B cell (primary cell): ENCODE measurements at regions not wholly inside any gene's neighbourhood (a gene's known extent, or its start where the extent isn't known, plus 50 kb on each side); places are given as distances from the start of the nearest gene placed in this dataset.

Experiments
- ATAC-seq: fragments of 200-7000 bp; cut with Tn5 transposase; one replicate; pipeline ENCODE4 v1.10.0; 2021; ENCODE audit warnings: low read depth, mild to moderate bottlenecking, moderate number of reproducible peaks, moderate library complexity
- CTCF ChIA-PET: fragments of 350-600 bp; sonication (Branson Sonifier 250); formaldehyde crosslinking; loops from one replicate; lab custom pipeline; 2021; ENCODE audit warnings: antibody characterized with exemption, inconsistent platforms; lab: Charles Lee
- POLR2A ChIA-PET: fragments of 350-600 bp; sonication (Branson Sonifier 250); formaldehyde crosslinking; loops from one replicate; lab custom pipeline; 2021; ENCODE audit warnings: antibody characterized with exemption; lab: Charles Lee
- DNase-seq: peaks from one replicate; pipeline ENCODE4 v3.0.0; 2013
- H2AFZ ChIP-seq: 2 replicates; pipeline ENCODE4 v1.6.1; 2012; ENCODE audit warnings: mild to moderate bottlenecking, low read depth, low read length; ENCODE audit not compliant: insufficient read depth, poor library complexity, severe bottlenecking
- H3K27ac ChIP-seq, 2 donors: 1 replicate in 1 of 2; 2 replicates in 1 of 2; pipeline ENCODE4 v1.5.1; 2012 to 2013; ENCODE audit warnings: low read length in 2 of 2, mild to moderate bottlenecking in 2 of 2, moderate library complexity in 1 of 2
- H3K27me3 ChIP-seq, 4 experiments: fragments of 200-600 bp in 1 of 4; sonication (generic) in 1 of 4; replicated peaks in 1 of 4; 1 replicate in 2 of 4; 2 replicates in 2 of 4; pipeline versions ENCODE4 v1.6.1 to v1.7.0; 2013 to 2016; ENCODE audit warnings: low read length in 3 of 4, mild to moderate bottlenecking in 2 of 4, mixed read lengths in 1 of 4, moderate library complexity in 1 of 4; ENCODE audit not compliant: insufficient read depth in 4 of 4, control insufficient read depth in 3 of 4; ENCODE audit errors: control extremely low read depth in 1 of 4
- H3K36me3 ChIP-seq, 2 experiments: replicated peaks in 1 of 2; 1 replicate in 1 of 2; 2 replicates in 1 of 2; pipeline versions ENCODE4 v1.6.1 to v1.7.1; 2013; ENCODE audit warnings: low read length in 1 of 2; ENCODE audit not compliant: insufficient read depth in 2 of 2, control insufficient read depth in 1 of 2; ENCODE audit errors: control extremely low read depth in 1 of 2, extremely low read depth in 1 of 2
- H3K4me1 ChIP-seq, 2 donors: fragments of 200-600 bp in 1 of 2; sonication (generic) in 1 of 2; 1 replicate in 1 of 2; 2 replicates in 1 of 2; pipeline versions ENCODE4 v1.5.1 to v1.6.1; 2013 to 2017; ENCODE audit warnings: low read length in 2 of 2; ENCODE audit not compliant: control insufficient read depth in 2 of 2, insufficient read depth in 2 of 2
- H3K4me2 ChIP-seq: replicated peaks from 2 replicates; pipeline ENCODE3; 2012; ENCODE audit warnings: mild to moderate bottlenecking, low read depth, low read length; ENCODE audit not compliant: poor library complexity, severe bottlenecking
- H3K4me3 ChIP-seq, 5 experiments: fragments of 200-600 bp in 1 of 5; sonication (generic) in 1 of 5; 1 replicate in 3 of 5; 2 replicates in 2 of 5; pipeline versions ENCODE4 v1.5.1 to v1.7.0; 2011 to 2016; ENCODE audit warnings: low read length in 4 of 5, mild to moderate bottlenecking in 4 of 5, low read depth in 2 of 5, control low read depth in 1 of 5, moderate library complexity in 1 of 5; ENCODE audit not compliant: insufficient read depth in 1 of 5; ENCODE audit errors: control extremely low read depth in 1 of 5, extremely low read depth in 1 of 5
- H3K79me2 ChIP-seq: fragments of 200-600 bp; sonication (generic); one replicate; pipeline ENCODE4 v1.6.0; 2016; ENCODE audit warnings: low read length; ENCODE audit not compliant: control insufficient read depth, insufficient read depth
- H3K9ac ChIP-seq: fragments of 200-600 bp; sonication (generic); 2 replicates; pipeline ENCODE4 v1.6.1; 2017; ENCODE audit warnings: mild to moderate bottlenecking, low read length, moderate library complexity
- H3K9me3 ChIP-seq, 3 donors: one replicate each; pipeline versions ENCODE4 v1.6.1 to v1.7.1; 2013; ENCODE audit warnings: low read length in 2 of 3; ENCODE audit not compliant: control insufficient read depth in 2 of 3, insufficient read depth in 1 of 3; ENCODE audit errors: control extremely low read depth in 1 of 3
- H4K20me1 ChIP-seq: 2 replicates; pipeline ENCODE4 v1.6.0; 2012; ENCODE audit warnings: mild to moderate bottlenecking, low read length; ENCODE audit not compliant: insufficient read depth, control insufficient read depth, poor library complexity, severe bottlenecking
- H3K27ac Mint-ChIP-seq: one replicate; pipeline ENCODE4 v1.8.0; 2021; ENCODE audit warnings: mixed read lengths
- H3K27me3 Mint-ChIP-seq: one replicate; pipeline ENCODE4 v1.8.0; 2021; ENCODE audit warnings: mixed read lengths
- H3K4me1 Mint-ChIP-seq: one replicate; pipeline ENCODE4 v1.8.0; 2021; ENCODE audit warnings: mixed read lengths
- H3K4me3 Mint-ChIP-seq: one replicate; pipeline ENCODE4 v1.8.0; 2021; ENCODE audit warnings: mixed read lengths
- H3K9me3 Mint-ChIP-seq: one replicate; pipeline ENCODE4 v1.8.0; 2022; ENCODE audit warnings: mixed read lengths; ENCODE audit not compliant: insufficient read depth
- CTCF ChIP-seq: fragments of 200-600 bp; IDR thresholded peaks from one replicate; pipeline ENCODE4 v1.8.0; 2022; ENCODE audit warnings: antibody characterized with exemption, mild to moderate bottlenecking
- EZH2 ChIP-seq: IDR thresholded peaks from 2 replicates; pipeline ENCODE4 v1.6.1; 2012; ENCODE audit warnings: borderline replicate concordance, low read depth, mild to moderate bottlenecking, moderate library complexity, low read length; ENCODE audit not compliant: insufficient read depth, poor library complexity, severe bottlenecking
- WGBS: methylation state at CpG from one replicate; pipeline ENCODE4 v1.1.5; 2013; ENCODE audit warnings: missing lambda C conversion rate; ENCODE audit not compliant: insufficient coverage; 5-methylcytosine and 5-hydroxymethylcytosine counted together
- intact Hi-C: fragments of 100-400 bp; cut with micrococcal nuclease; formaldehyde crosslinking; loops from one replicate; pipeline ENCODE4 v1.10.0; 2022

- no peak for TF ChIP-seq EZH2
- TF ChIP-seq CTCF: no peak
- DNase-seq (no peak), ATAC-seq (no peak)
- intact Hi-C loops: no loop called here
- H3K9me3 Mint-ChIP-seq: no peaks in the 10 kb centered on the region
- Histone ChIP-seq H3K27ac (no peak overlapping the region), H3K27me3 (no peaks in the 10 kb centered on the region), H3K4me1 (no peaks in the 10 kb centered on the region), H3K36me3 (no peaks in the 10 kb centered on the region), H3K79me2 (no peaks in the 10 kb centered on the region), H3K9ac (no peak overlapping the region), H3K9me3 (no peaks in the 10 kb centered on the region), H3K4me2 (no peak overlapping the region), H3K4me3 (no peak overlapping the region), H2AFZ (no peak overlapping the region), H4K20me1 (no peaks in the 10 kb centered on the region)
- H3K27ac Mint-ChIP-seq: no peak overlapping the region
- ChIA-PET CTCF (no interaction called here), POLR2A (no interaction called here)
- H3K4me1 Mint-ChIP-seq: no peaks in the 10 kb centered on the region
- H3K27me3 Mint-ChIP-seq: no peaks in the 10 kb centered on the region
- WGBS: 80% methylated on average over 2 of the region's 4 CpGs
- H3K4me3 Mint-ChIP-seq: no peak overlapping the region
Measured at GRCh38 chr7:15821484-15822427, 135.3 kb upstream of the MEOX2 start.

- DNase-seq (no peak), ATAC-seq (no peak)
- H3K79me2 ChIP-seq: no peaks in the 10 kb centered on the region
- H3K9me3 ChIP-seq: no peaks in the 10 kb centered on the region
- no peak overlapping the region for H3K4me2 ChIP-seq
- H3K4me1 ChIP-seq: no peaks in the 10 kb centered on the region
- no peaks in the 10 kb centered on the region for H3K36me3 ChIP-seq
- no peak overlapping the region for H3K4me3 Mint-ChIP-seq
- H3K4me3 ChIP-seq: no peak overlapping the region
- ChIA-PET CTCF (no interaction called here), POLR2A (no interaction called here)
- intact Hi-C loops: no loop called here
- no peak overlapping the region for H2AFZ ChIP-seq
- H3K9me3 Mint-ChIP-seq: peaks cover 2% of the 10 kb centered on the region
- H3K27ac ChIP-seq: no peak overlapping the region
- WGBS: 7% methylated on average over 2 of the region's 4 CpGs
- no peaks in the 10 kb centered on the region for H4K20me1 ChIP-seq
- H3K27ac Mint-ChIP-seq: no peak overlapping the region
- TF ChIP-seq CTCF (no peak), EZH2 (no peak)
- no peaks in the 10 kb centered on the region for H3K27me3 ChIP-seq
- no peaks in the 10 kb centered on the region for H3K4me1 Mint-ChIP-seq
- H3K9ac ChIP-seq: no peak overlapping the region
- H3K27me3 Mint-ChIP-seq: no peaks in the 10 kb centered on the region
Measured at GRCh38 chr7:15820319-15820718, 133.8 kb upstream of the MEOX2 start.
